ENCODE measurements at regions not wholly inside any gene's neighbourhood (a gene's known extent, or its start where the extent isn't known, plus 50 kb on each side); places are given as distances from the start of the nearest gene placed in this dataset.

DNA sequence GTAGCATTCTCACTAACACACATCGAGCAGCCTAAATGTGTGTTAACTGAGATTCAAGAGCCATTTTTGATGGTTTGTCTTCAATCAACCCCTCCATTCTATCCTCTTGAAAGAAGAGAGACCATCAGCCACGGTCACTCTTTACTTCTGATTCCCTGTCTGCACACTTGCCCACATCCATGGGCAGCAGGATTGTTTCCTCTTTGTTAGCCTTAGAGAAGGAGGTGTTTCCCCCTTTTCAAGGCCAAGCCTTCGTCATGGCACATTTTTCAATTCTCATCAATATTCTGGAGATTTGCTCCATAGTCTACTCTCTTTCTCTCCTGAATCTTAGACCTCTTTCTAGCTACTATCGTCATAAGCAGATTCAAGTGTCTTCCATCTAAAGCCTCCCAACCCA is 522.4 kb upstream of the NAALADL2 start:
- Mint-ChIP-seq H3K9me3 (peaks cover 6% of the 10 kb centered on the region), H3K4me1 (ENCODE audit: low read depth) (no peaks in the 10 kb centered on the region), H3K27ac (no peak overlapping the region), H3K27me3 (no peaks in the 10 kb centered on the region), H3K4me3 (no peak overlapping the region), H3K36me3 (ENCODE audit: low read depth) (no peaks in the 10 kb centered on the region)
- DNase-seq: no peak

DNA sequence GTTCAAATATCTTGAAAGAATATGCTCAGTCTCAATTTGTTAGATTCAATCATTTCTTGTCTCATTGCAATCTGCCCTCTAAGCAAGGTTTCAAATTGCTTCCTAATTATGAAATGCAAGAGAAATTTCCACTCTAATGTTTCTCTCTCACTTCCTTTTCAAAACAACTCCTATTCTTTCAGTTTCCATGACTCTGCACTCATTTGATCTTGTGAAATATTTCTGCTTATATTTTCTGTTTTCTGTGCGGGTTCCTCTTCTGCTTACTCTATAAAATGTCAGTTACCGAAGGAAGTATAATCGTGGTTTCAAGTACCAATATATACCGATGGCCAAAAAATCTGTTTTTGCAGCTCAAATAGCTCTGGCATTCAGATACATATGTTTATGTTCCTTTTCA is 521.9 kb upstream of the NAALADL2 start:
- Mint-ChIP-seq H3K36me3 (ENCODE audit: low read depth) (no peaks in the 10 kb centered on the region), H3K27ac (no peak overlapping the region), H3K9me3 (peaks cover 6% of the 10 kb centered on the region), H3K4me3 (no peak overlapping the region), H3K27me3 (no peaks in the 10 kb centered on the region), H3K4me1 (ENCODE audit: low read depth) (no peaks in the 10 kb centered on the region)
- no peak for DNase-seq

DNA sequence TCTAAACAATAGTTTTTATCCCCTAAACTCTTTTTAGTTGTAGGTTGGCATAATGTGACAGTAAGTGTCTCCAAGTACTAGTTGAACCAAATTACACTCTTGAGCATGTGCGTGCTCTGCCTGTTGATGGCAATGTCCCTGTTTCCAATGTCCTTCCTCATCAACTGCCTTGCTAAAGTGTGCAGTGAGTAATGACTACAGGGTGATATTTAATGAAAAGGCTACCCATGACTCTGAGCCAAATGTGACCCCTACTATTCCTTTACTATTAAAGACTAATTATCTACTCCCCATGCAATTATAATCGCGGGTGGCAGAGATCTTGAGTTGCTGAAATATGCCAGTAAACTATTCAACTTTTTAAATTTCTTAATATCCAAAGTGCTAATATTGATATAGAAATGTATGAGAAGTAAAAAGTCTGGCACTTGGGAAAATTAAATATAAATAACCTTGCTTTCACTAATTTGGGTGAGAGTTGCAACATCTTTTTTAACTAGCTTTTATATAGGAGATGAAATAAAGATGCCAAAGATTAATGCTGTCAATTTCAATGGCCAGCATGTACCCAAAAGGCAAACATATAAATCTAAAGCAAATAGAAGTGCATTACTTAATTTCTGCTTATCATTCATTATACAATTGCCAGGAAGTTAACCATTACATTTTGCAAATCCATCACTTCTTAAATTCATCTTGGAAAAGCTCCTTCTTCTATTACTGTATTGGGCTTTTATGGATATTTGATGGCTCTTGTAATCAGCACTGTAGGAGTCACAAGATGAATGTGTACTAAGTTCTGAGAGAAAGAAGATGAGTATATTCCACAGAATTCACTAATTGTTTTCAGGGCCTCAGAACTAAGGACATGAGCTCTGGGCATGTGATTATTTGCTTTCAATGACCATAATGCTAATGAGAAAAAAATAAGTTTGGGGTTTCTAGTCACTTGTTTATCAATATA is 518.2 kb upstream of the NAALADL2 start:
- H3K4me1 Mint-ChIP-seq (ENCODE audit: low read depth): no peaks in the 10 kb centered on the region
- H3K27ac Mint-ChIP-seq: no peak overlapping the region
- H3K9me3 Mint-ChIP-seq: peaks cover 6% of the 10 kb centered on the region
- no peak overlapping the region for H3K4me3 Mint-ChIP-seq
- no peaks in the 10 kb centered on the region for H3K36me3 Mint-ChIP-seq (ENCODE audit: low read depth)
- no peaks in the 10 kb centered on the region for H3K27me3 Mint-ChIP-seq
- DNase-seq: no peak

DNA sequence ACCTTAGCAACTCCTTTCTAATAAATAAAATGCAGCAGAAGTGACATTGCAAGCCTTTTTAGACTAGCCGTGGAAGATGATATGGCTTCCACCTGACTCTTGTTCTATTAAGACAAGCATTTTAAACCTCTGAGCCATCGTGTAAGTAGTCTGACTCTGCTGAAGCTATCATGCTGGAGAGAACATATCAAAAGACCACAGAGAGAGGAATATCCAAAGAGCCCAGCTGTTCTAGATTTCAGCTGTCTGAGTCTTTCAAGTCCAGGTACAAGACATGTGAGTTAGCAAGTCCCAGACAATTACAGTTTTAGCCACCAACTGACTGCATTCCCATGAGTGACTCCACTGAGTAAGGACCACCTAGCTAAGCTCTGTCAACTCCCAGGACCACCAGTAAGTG is 517.0 kb upstream of the NAALADL2 start:
- no peaks in the 10 kb centered on the region for H3K4me1 Mint-ChIP-seq (ENCODE audit: low read depth)
- H3K27ac Mint-ChIP-seq: no peak overlapping the region
- H3K36me3 Mint-ChIP-seq (ENCODE audit: low read depth): no peaks in the 10 kb centered on the region
- no peaks in the 10 kb centered on the region for H3K27me3 Mint-ChIP-seq
- no peak for DNase-seq
- H3K4me3 Mint-ChIP-seq: no peak overlapping the region
- peaks cover 6% of the 10 kb centered on the region for H3K9me3 Mint-ChIP-seq

DNA sequence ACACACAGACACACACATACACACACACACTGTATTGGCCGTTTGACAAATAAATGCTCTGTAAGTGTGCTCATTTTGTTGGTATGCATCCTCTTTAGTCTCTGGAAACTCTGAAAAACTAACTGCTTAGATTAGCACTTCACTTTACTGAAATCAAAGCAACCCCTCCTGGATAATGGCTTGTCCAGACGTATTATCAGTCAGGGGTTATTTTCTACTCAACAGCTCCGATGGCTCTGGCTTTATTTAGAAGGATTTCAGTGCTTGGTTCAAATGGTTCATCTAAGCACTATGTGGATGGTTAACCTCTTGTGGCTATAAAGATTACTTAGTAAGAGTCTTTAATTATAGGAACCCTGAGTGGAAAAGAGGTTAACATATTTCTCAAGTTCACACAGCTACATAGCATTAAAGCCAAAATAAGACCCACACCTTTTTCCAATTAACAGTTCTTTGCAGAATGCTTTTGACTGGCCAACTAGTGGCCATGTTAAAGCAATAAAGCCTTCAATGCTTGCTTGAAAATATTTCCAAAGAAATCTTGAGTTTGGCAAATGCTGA is 516.1 kb upstream of the NAALADL2 start:
- no peaks in the 10 kb centered on the region for H3K4me1 Mint-ChIP-seq (ENCODE audit: low read depth)
- H3K36me3 Mint-ChIP-seq (ENCODE audit: low read depth): no peaks in the 10 kb centered on the region
- no peak overlapping the region for H3K27ac Mint-ChIP-seq
- peaks cover 6% of the 10 kb centered on the region for H3K9me3 Mint-ChIP-seq
- DNase-seq: no peak
- no peaks in the 10 kb centered on the region for H3K27me3 Mint-ChIP-seq
- H3K4me3 Mint-ChIP-seq: no peak overlapping the region

DNA sequence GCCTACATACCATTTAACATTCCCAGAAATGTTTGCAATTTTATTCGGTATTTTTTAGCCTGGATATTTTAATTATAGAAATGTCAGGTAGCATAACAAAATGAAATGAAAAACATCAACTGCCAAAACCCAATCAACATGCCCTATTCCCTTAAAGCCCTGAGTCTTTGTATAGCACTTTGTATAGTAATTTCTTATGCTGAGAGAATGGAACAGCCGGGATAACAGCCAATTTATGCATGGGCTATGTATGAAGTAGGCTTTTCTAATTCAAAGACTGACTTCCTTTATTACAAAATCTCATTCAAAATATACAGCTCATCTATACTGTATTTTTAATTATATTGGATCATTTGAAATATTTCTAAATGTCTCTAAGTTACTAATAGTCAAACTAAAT is 513.0 kb upstream of the NAALADL2 start:
- no peak overlapping the region for H3K4me3 Mint-ChIP-seq
- H3K9me3 Mint-ChIP-seq: peaks cover 6% of the 10 kb centered on the region
- DNase-seq: no peak
- H3K36me3 Mint-ChIP-seq (ENCODE audit: low read depth): no peaks in the 10 kb centered on the region
- H3K27ac Mint-ChIP-seq: no peak overlapping the region
- no peaks in the 10 kb centered on the region for H3K27me3 Mint-ChIP-seq
- H3K4me1 Mint-ChIP-seq (ENCODE audit: low read depth): no peaks in the 10 kb centered on the region

DNA sequence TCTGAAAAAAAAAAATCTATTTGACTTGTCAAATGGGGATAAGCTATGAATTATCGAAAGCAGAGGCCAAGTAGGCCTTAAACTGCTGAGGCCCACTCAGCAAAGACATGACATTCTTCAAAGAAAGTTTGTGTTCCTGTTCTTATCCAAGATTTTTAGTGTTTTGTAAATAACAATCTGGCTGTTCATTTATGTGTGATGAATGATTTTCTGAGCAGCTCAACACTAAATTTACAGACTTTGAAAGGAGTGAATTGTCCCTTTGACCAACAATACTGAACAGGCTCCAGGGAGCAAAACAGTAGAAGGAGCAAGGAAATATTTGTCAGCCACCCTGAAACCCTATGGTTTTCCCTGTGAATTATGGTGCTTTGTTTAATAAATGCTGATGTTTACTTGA is 512.6 kb upstream of the NAALADL2 start:
- Mint-ChIP-seq H3K27me3 (no peaks in the 10 kb centered on the region), H3K4me1 (ENCODE audit: low read depth) (no peaks in the 10 kb centered on the region), H3K4me3 (no peak overlapping the region), H3K36me3 (ENCODE audit: low read depth) (no peaks in the 10 kb centered on the region), H3K27ac (no peak overlapping the region), H3K9me3 (peaks cover 6% of the 10 kb centered on the region)
- no peak for DNase-seq

DNA sequence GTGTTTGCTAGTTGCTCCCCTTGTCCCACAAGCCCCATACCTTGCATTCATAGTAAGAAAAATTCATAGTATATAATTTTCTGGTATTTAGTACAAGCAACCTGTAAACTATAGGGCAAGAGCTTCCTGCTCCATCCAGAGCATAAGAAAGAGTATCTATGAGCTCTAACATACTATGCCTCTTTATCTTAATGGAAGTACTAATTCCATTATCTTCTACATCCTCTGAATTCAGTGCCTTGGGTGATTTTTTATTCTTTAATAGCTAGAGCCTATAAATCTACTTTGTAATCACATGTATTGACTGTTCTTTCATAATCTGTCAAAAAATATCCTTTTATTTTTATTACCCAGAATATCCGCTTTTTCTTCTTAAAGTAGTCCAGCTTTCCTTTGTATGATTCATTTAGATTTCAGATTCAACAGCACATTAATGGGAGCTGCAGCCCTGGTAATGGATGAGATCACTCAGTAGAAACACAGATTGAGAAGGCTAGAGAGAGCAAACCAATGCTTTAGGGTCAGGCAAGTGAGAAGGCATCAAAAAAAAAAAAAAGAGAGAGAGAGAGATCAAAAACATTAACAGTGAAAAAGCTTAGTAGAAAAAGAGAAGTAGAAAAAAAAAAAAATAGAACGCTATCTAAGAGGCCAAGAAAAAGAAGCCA is 511.5 kb upstream of the NAALADL2 start:
- no peak overlapping the region for H3K27ac Mint-ChIP-seq
- H3K4me3 Mint-ChIP-seq: no peak overlapping the region
- H3K9me3 Mint-ChIP-seq: peaks cover 6% of the 10 kb centered on the region
- no peaks in the 10 kb centered on the region for H3K27me3 Mint-ChIP-seq
- H3K4me1 Mint-ChIP-seq (ENCODE audit: low read depth): no peaks in the 10 kb centered on the region
- no peak for DNase-seq
- no peaks in the 10 kb centered on the region for H3K36me3 Mint-ChIP-seq (ENCODE audit: low read depth)

DNA sequence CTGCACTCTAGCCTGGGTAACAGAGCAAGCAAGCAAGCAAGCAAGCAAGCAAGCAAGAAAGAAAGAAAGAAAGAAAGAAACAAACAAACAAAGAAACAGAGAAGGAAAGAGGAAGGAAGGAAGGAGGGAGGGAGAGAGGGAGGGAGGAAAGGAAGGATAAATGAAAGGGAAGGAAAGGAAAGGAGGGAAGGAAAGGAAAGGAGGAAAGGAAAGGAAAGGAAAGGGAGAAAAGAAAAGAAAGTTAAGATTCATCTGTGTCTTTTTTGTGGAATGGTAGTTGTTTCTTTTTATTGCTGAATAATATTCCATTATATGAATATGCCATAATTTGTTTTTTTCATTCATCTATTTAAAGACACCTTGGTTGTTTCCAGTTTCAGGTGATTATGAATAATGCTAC is 506.9 kb upstream of the NAALADL2 start:
- no peaks in the 10 kb centered on the region for H3K27me3 Mint-ChIP-seq
- no peak for DNase-seq
- H3K36me3 Mint-ChIP-seq (ENCODE audit: low read depth): no peaks in the 10 kb centered on the region
- no peak overlapping the region for H3K27ac Mint-ChIP-seq
- no peaks in the 10 kb centered on the region for H3K4me1 Mint-ChIP-seq (ENCODE audit: low read depth)
- peaks cover 6% of the 10 kb centered on the region for H3K9me3 Mint-ChIP-seq
- no peak overlapping the region for H3K4me3 Mint-ChIP-seq

DNA sequence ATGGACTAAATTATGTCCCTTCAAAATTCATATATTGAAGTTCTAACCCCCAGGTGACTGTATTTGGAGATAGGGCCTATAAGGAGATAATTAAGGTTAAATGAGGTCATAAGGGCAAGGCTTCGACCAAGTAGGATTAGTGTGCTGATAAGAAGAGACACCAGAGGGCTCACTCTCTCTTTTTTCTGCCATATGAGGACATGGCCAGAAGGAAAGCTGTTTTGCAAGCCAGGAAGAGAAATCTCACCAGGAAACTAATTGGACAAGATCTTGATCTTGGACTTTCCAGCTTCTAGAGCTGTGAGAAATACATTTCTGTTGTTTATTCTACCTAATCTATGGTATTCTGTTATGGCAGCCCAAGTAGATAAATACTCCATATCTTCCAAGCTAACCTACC is 503.6 kb upstream of the NAALADL2 start:
- H3K27me3 Mint-ChIP-seq: no peaks in the 10 kb centered on the region
- no peaks in the 10 kb centered on the region for H3K4me1 Mint-ChIP-seq (ENCODE audit: low read depth)
- no peak overlapping the region for H3K4me3 Mint-ChIP-seq
- no peaks in the 10 kb centered on the region for H3K36me3 Mint-ChIP-seq (ENCODE audit: low read depth)
- DNase-seq: no peak
- no peak overlapping the region for H3K27ac Mint-ChIP-seq
- no peaks in the 10 kb centered on the region for H3K9me3 Mint-ChIP-seq

DNA sequence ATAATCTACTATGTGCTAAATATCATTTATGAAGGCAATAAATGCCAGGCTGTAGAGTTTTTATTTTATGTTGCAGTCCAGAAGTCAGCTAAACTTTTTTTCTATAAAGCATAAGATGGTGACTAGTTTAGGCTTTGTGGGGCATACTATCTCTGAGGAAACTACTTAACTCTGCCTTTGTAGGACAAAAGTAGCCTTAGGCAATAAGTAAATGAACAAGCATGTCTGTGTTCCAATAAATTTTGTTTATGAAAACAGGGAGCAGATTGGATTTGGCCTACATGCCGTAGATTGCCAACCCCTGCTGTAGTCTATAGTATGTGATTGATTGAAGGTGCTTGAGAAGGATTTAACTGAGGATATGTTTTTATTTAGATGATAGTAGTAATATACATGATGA is 502.5 kb upstream of the NAALADL2 start:
- no peak overlapping the region for H3K4me3 Mint-ChIP-seq
- no peak for DNase-seq
- H3K27me3 Mint-ChIP-seq: no peaks in the 10 kb centered on the region
- H3K9me3 Mint-ChIP-seq: no peaks in the 10 kb centered on the region
- H3K27ac Mint-ChIP-seq: no peak overlapping the region
- no peaks in the 10 kb centered on the region for H3K4me1 Mint-ChIP-seq (ENCODE audit: low read depth)
- no peaks in the 10 kb centered on the region for H3K36me3 Mint-ChIP-seq (ENCODE audit: low read depth)

DNA sequence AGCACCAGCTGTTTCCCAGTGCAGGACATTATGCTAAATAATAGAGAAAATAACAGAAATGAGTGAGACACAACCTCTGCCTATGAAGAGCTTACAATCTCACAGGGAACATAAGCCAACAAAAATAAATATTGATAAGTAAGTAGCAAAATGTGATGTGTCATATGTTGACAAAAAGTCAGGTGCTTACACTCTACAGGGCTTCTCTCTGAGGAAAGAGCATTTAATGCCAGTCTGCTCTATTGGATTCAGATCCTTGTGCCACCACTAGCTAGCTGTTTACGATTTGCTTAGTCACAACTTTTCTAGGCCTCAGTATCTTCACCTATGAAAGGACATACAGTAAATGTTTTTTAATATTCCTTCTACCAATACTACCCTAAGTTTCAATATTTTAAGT is 500.9 kb upstream of the NAALADL2 start:
- Mint-ChIP-seq H3K4me1 (ENCODE audit: low read depth) (no peaks in the 10 kb centered on the region), H3K27ac (no peak overlapping the region), H3K36me3 (ENCODE audit: low read depth) (no peaks in the 10 kb centered on the region), H3K4me3 (no peak overlapping the region), H3K9me3 (no peaks in the 10 kb centered on the region), H3K27me3 (no peaks in the 10 kb centered on the region)
- no peak for DNase-seq

DNA sequence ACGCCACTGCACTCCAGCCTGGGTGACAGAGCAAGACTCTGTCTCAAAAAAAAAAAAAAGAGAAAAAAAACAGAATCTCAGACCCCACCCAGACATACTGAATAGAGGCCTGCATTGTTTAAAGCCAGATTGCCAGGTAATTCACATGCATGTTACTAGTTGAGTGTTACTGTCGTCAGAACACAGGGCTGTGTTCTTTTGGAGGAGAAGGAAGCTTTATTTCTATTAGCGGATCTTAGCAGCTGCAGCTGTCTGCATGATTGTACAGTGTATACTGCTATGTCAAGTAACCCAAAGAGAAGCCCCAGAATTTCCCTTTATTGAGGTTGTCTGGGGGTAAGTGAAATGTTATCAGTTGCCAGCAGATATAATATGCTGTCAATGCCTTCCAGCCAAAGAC is 496.6 kb upstream of the NAALADL2 start:
- H3K9me3 Mint-ChIP-seq: no peaks in the 10 kb centered on the region
- H3K4me3 Mint-ChIP-seq: no peak overlapping the region
- H3K4me1 Mint-ChIP-seq (ENCODE audit: low read depth): no peaks in the 10 kb centered on the region
- H3K36me3 Mint-ChIP-seq (ENCODE audit: low read depth): no peaks in the 10 kb centered on the region
- H3K27ac Mint-ChIP-seq: no peak overlapping the region
- H3K27me3 Mint-ChIP-seq: no peaks in the 10 kb centered on the region
- no peak for DNase-seq

DNA sequence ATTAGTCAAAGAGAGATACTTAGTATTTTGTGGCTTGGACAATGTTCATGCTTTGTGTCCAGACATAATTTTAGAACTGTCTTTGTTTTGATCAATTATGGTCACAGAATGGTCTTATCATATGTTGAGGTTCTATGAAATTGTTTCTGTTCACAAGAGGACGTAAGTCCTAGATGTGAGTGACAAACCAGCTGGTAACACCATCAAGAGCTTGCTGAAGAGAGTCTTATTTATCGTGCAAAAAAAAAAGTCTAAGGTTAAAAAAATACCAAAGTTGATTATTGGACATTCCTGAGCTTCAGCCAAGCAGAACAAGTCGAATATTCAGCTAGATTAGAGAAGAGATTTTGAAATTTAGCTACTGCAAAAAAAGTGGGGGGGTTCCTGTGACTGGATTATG is 495.9 kb upstream of the NAALADL2 start:
- Mint-ChIP-seq H3K4me3 (no peak overlapping the region), H3K36me3 (ENCODE audit: low read depth) (no peaks in the 10 kb centered on the region), H3K27me3 (no peaks in the 10 kb centered on the region), H3K9me3 (peaks cover under 1% of the 10 kb centered on the region), H3K27ac (no peak overlapping the region), H3K4me1 (ENCODE audit: low read depth) (no peaks in the 10 kb centered on the region)
- DNase-seq: no peak

DNA sequence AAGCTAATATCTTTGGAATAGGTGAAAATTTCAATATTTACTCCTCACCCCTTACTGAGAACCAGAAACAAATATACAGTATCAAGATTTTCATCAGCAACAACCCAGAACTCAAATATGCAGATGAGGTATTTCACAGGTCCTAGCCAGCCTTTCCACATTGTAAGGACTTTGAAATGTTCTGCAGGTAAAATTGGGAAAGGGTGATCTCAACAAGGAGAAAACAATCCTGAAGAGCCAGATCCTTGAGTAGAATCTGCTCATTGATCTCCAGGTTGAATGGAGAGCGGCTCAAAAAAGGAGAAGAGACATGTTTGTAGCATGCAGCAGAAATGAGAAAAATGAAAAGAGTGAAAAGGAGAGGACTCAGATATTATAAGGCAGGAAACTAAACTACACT is 493.3 kb upstream of the NAALADL2 start:
- no peak for DNase-seq
- H3K4me1 Mint-ChIP-seq (ENCODE audit: low read depth): no peaks in the 10 kb centered on the region
- H3K27me3 Mint-ChIP-seq: no peaks in the 10 kb centered on the region
- no peaks in the 10 kb centered on the region for H3K36me3 Mint-ChIP-seq (ENCODE audit: low read depth)
- H3K4me3 Mint-ChIP-seq: no peak overlapping the region
- H3K27ac Mint-ChIP-seq: no peak overlapping the region
- peaks cover 5% of the 10 kb centered on the region for H3K9me3 Mint-ChIP-seq
